K562 (cell line): ENCODE measurements at regions not wholly inside any gene's neighbourhood (a gene's known extent, or its start where the extent isn't known, plus 50 kb on each side); places are given as distances from the start of the nearest gene placed in this dataset.

ENCODE experiments used
- ATAC-seq: fragments of 200-7000 bp; cut with Tn5 transposase; 3 replicates; pipeline ENCODE4 v1.9.1; 2020; ENCODE audit warnings: moderate library complexity
- BruUV-seq: library from RNA; stranded (reverse); fragments of 400-500 nt; replicated peaks from 2 replicates; lab custom pipeline; 2021; lab: Mats Ljungman, UMichigan
- CTCF ChIA-PET: fragments of 300-600 bp; formaldehyde crosslinking; extraction: SDS; loops from one replicate; lab custom pipeline; 2021; ENCODE audit warnings: low intra/inter-chr PET ratio; lab: Yijun Ruan, JAX
- POLR2A ChIA-PET: fragments of 300-600, 350-650 bp; sonication (Branson Sonifier 250); formaldehyde crosslinking; extraction: SDS; loops from one replicate; lab custom pipeline; 2021; ENCODE audit warnings: antibody characterized with exemption, inconsistent platforms; lab: Yijun Ruan, JAX
- DNase-seq, 4 experiments: peaks; one replicate each; pipeline versions ENCODE4 v3.0.0 to v3.0.0-alpha.2; 2011 to 2018; ENCODE audit warnings: low spot score in 3 of 4, mixed read lengths in 3 of 4; ENCODE audit errors: extremely low read depth in 1 of 4
- FAIRE-seq: peaks from 2 replicates; lab custom pipeline; 2011; peaks lifted over from hg19 to GRCh38; lab: Jason Lieb, UNC
- H2AFZ ChIP-seq: 2 replicates; pipeline ENCODE4 v1.6.0; 2011; ENCODE audit warnings: low read depth, low read length, control low read depth, inconsistent platforms
- H3K27ac ChIP-seq: fragments of 200-600 bp; 3 replicates; pipeline ENCODE4 v1.8.0; 2011; ENCODE audit warnings: low read depth, mild to moderate bottlenecking, control low read depth, inconsistent platforms, low read length, moderate library complexity, mixed read lengths; ENCODE audit errors: extremely low read depth
- H3K27me3 ChIP-seq, 2 experiments: fragments of 300-600 bp in 1 of 2; 2 replicates in 1 of 2; 3 replicates in 1 of 2; pipeline versions ENCODE4 v1.6.0 to v1.8.0; 2011; ENCODE audit warnings: inconsistent platforms in 2 of 2, low read length in 2 of 2, mild to moderate bottlenecking in 1 of 2, mixed read lengths in 1 of 2, moderate library complexity in 1 of 2; ENCODE audit not compliant: control insufficient read depth in 2 of 2, insufficient read depth in 2 of 2
- H3K36me3 ChIP-seq: fragments of 300-600 bp; 3 replicates; pipeline ENCODE4 v1.8.0; 2011; ENCODE audit warnings: mild to moderate bottlenecking, low read length, inconsistent platforms; ENCODE audit not compliant: control insufficient read depth, insufficient read depth
- H3K4me1 ChIP-seq, 2 experiments: fragments of 200-600 bp in 1 of 2; replicated peaks in 1 of 2; 2 replicates in 1 of 2; 3 replicates in 1 of 2; pipeline versions ENCODE4 v1.5.1 to v1.8.0; 2011; ENCODE audit warnings: inconsistent platforms in 2 of 2, low read length in 2 of 2, mild to moderate bottlenecking in 1 of 2, mixed read lengths in 1 of 2, moderate library complexity in 1 of 2; ENCODE audit not compliant: control insufficient read depth in 2 of 2, insufficient read depth in 2 of 2
- H3K4me2 ChIP-seq: 2 replicates; pipeline ENCODE4 v1.6.1; 2011; ENCODE audit warnings: low read length, control low read depth, inconsistent platforms, mixed read lengths; ENCODE audit not compliant: insufficient read depth
- H3K4me3 ChIP-seq: fragments of 200-600 bp; sonication (generic), shearing (Covaris generic); 2 replicates; pipeline ENCODE4 v1.5.1; 2016; ENCODE audit warnings: control low read depth, inconsistent platforms
- H3K79me2 ChIP-seq: fragments of 200-600 bp; 3 replicates; pipeline ENCODE4 v1.8.0; 2011; ENCODE audit warnings: low read length, inconsistent platforms; ENCODE audit not compliant: control insufficient read depth, insufficient read depth
- H3K9ac ChIP-seq, 2 experiments: 2 replicates each; pipeline versions ENCODE4 v1.6.0 to v1.6.1; 2011; ENCODE audit warnings: low read depth in 2 of 2, low read length in 2 of 2, control low read depth in 1 of 2, inconsistent platforms in 1 of 2, mild to moderate bottlenecking in 1 of 2, mixed read lengths in 1 of 2; ENCODE audit not compliant: insufficient read depth in 1 of 2
- H3K9me1 ChIP-seq: one replicate; pipeline ENCODE4 v1.6.0; 2011; ENCODE audit warnings: inconsistent platforms, mild to moderate bottlenecking, low read length, moderate library complexity; ENCODE audit not compliant: control insufficient read depth, insufficient read depth
- H3K9me3 ChIP-seq: replicated peaks from 2 replicates; pipeline ENCODE4 v1.5.1; 2011; ENCODE audit warnings: low read depth, low read length, inconsistent platforms; ENCODE audit not compliant: control insufficient read depth, insufficient read depth
- H4K20me1 ChIP-seq: replicated peaks from 2 replicates; pipeline ENCODE4 v1.6.1; 2011; ENCODE audit warnings: low read length, inconsistent platforms, mixed read lengths; ENCODE audit not compliant: control insufficient read depth, insufficient read depth
- ERF ChIP-seq: fragments of 450-650 bp; formaldehyde crosslinking; IDR thresholded peaks from 2 replicates; pipeline ENCODE4 v1.4.0; 2020; ENCODE audit warnings: mild to moderate bottlenecking, mixed read lengths
- HCFC1 ChIP-seq: IDR thresholded peaks from 2 replicates; pipeline ENCODE4 v1.6.1; 2012; ENCODE audit warnings: low read depth, low read length, improper control_type of control experiment
- HDAC2 ChIP-seq: fragments of 450-650 bp; IDR thresholded peaks from 2 replicates; pipeline ENCODE4 v1.6.1; 2016; ENCODE audit warnings: mild to moderate bottlenecking
- HMG20B ChIP-seq: fragments of 250-450 bp; sonication (Bioruptor Pico); IDR thresholded peaks from 2 replicates; pipeline ENCODE4 v1.5.0; 2021; ENCODE audit warnings: mild to moderate bottlenecking
- MEF2A ChIP-seq: IDR thresholded peaks from 2 replicates; pipeline ENCODE4 v1.6.1; 2011; ENCODE audit warnings: low read depth, mild to moderate bottlenecking, low read length, moderate library complexity; ENCODE audit not compliant: control insufficient read depth
- NUFIP1 ChIP-seq: fragments of 450-650 bp; IDR thresholded peaks from 2 replicates; pipeline ENCODE4 v1.6.1; 2018; ENCODE audit not compliant: partially characterized antibody
- POLR3G ChIP-seq: IDR thresholded peaks from 2 replicates; pipeline ENCODE4 v1.6.1; 2011; ENCODE audit not compliant: insufficient read length, insufficient replicate concordance; ENCODE audit errors: extremely low read depth
- SAP30 ChIP-seq: fragments of 200-600 bp; sonication (generic); IDR thresholded peaks from 2 replicates; pipeline ENCODE4 v1.6.1; 2012; ENCODE audit warnings: borderline replicate concordance, low read depth, mild to moderate bottlenecking, moderate library complexity, low read length, control low read depth, inconsistent platforms; ENCODE audit not compliant: insufficient read depth, poor library complexity, severe bottlenecking
- STAT5A ChIP-seq: IDR thresholded peaks from 2 replicates; pipeline ENCODE4 v1.6.1; 2012; ENCODE audit warnings: low read length, inconsistent platforms, borderline replicate concordance
- ZKSCAN8 ChIP-seq: fragments of 200-800 bp; sonication (Bioruptor generic); IDR thresholded peaks from 2 replicates; pipeline ENCODE4 v1.6.1; 2016; ENCODE audit warnings: missing genetic modification characterization, missing compliant biosample characterization
- ZNF274 ChIP-seq: IDR thresholded peaks from 2 replicates; pipeline ENCODE4 v1.6.1; 2011; ENCODE audit warnings: low read depth, mild to moderate bottlenecking, low read length, moderate library complexity, borderline replicate concordance
- ZNF408 ChIP-seq: fragments of 250-450 bp; sonication (Bioruptor Pico); IDR thresholded peaks from 2 replicates; pipeline ENCODE4 v1.4.0; 2020; ENCODE audit warnings: low read depth, mild to moderate bottlenecking, moderate library complexity
- WGBS: fragments of 100-300 bp; shearing (Covaris generic); methylation state at CpG from one replicate; pipeline ENCODE4 v1.1.6; 2016; ENCODE audit warnings: low coverage, mixed read lengths; ENCODE audit not compliant: insufficient coverage; ENCODE audit errors: missing lambda C conversion rate; 5-methylcytosine and 5-hydroxymethylcytosine counted together
- in situ Hi-C: fragments of 300-500 bp; cut with MboI; formaldehyde crosslinking; loops from 4 replicates; pipeline ENCODE4 v1.15.0; 2018; ENCODE audit warnings: inconsistent platforms, mixed read lengths
- intact Hi-C: fragments of 100-400 bp; cut with micrococcal nuclease; formaldehyde crosslinking; loops from 2 replicates; pipeline ENCODE4 v1.14.2; 2022
- TF ChIP-seq, protein P1 (sequence below): fragments of 450-650 bp; IDR thresholded peaks from 2 replicates; pipeline ENCODE4 v1.6.1; 2016; ENCODE audit warnings: mild to moderate bottlenecking
- TF ChIP-seq, protein P2 (sequence below): fragments of 200-800 bp; sonication (Bioruptor generic); IDR thresholded peaks from 2 replicates; pipeline ENCODE4 v1.6.1; 2016; ENCODE audit warnings: missing genetic modification characterization, missing compliant biosample characterization

DNA sequence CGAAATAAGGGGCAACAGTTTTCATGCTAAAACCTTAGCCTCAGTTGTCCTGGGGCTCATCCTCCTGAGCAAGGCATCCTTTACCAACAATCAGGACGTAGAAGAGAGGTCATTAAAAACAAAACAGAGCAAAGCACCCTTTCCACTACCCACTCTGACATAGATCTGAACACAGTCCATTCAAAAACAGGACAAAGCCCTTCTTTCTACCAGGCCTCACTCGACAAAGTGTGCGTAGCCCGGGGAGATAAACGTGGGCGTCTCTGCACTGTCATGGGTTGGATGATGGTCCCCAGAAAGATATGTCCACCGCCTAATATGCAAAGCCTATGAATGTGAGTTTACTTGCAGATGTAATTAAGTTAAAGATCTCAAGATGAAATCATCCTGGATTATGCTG, 60.6 kb upstream of the TAS2R1 start:
- POLR2A ChIA-PET = no interaction called here
- BruUV-seq = no TSS peak
- TF ChIP-seq ZNF274 (no peak), HDAC2 (no peak), POLR3G (no peak), MEF2A (no peak), SAP30 (no peak), HMG20B (CRISPR knock-in tag) (no peak), STAT5A (no peak), ERF (CRISPR knock-in tag) (no peak), HCFC1 (no peak), ZNF408 (CRISPR knock-in tag) (no peak), ZKSCAN8 (CRISPR knock-in tag) (no peak), NUFIP1 (no peak)
- TF ChIP-seq, protein P1, sequence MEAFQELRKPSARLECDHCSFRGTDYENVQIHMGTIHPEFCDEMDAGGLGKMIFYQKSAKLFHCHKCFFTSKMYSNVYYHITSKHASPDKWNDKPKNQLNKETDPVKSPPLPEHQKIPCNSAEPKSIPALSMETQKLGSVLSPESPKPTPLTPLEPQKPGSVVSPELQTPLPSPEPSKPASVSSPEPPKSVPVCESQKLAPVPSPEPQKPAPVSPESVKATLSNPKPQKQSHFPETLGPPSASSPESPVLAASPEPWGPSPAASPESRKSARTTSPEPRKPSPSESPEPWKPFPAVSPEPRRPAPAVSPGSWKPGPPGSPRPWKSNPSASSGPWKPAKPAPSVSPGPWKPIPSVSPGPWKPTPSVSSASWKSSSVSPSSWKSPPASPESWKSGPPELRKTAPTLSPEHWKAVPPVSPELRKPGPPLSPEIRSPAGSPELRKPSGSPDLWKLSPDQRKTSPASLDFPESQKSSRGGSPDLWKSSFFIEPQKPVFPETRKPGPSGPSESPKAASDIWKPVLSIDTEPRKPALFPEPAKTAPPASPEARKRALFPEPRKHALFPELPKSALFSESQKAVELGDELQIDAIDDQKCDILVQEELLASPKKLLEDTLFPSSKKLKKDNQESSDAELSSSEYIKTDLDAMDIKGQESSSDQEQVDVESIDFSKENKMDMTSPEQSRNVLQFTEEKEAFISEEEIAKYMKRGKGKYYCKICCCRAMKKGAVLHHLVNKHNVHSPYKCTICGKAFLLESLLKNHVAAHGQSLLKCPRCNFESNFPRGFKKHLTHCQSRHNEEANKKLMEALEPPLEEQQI = no peak
- TF ChIP-seq, protein P2, sequence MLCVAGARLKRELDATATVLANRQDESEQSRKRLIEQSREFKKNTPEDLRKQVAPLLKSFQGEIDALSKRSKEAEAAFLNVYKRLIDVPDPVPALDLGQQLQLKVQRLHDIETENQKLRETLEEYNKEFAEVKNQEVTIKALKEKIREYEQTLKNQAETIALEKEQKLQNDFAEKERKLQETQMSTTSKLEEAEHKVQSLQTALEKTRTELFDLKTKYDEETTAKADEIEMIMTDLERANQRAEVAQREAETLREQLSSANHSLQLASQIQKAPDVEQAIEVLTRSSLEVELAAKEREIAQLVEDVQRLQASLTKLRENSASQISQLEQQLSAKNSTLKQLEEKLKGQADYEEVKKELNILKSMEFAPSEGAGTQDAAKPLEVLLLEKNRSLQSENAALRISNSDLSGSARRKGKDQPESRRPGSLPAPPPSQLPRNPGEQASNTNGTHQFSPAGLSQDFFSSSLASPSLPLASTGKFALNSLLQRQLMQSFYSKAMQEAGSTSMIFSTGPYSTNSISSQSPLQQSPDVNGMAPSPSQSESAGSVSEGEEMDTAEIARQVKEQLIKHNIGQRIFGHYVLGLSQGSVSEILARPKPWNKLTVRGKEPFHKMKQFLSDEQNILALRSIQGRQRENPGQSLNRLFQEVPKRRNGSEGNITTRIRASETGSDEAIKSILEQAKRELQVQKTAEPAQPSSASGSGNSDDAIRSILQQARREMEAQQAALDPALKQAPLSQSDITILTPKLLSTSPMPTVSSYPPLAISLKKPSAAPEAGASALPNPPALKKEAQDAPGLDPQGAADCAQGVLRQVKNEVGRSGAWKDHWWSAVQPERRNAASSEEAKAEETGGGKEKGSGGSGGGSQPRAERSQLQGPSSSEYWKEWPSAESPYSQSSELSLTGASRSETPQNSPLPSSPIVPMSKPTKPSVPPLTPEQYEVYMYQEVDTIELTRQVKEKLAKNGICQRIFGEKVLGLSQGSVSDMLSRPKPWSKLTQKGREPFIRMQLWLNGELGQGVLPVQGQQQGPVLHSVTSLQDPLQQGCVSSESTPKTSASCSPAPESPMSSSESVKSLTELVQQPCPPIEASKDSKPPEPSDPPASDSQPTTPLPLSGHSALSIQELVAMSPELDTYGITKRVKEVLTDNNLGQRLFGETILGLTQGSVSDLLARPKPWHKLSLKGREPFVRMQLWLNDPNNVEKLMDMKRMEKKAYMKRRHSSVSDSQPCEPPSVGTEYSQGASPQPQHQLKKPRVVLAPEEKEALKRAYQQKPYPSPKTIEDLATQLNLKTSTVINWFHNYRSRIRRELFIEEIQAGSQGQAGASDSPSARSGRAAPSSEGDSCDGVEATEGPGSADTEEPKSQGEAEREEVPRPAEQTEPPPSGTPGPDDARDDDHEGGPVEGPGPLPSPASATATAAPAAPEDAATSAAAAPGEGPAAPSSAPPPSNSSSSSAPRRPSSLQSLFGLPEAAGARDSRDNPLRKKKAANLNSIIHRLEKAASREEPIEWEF (CRISPR knock-in tag) = no peak

More for the DNA sequence above, 60.6 kb upstream of the TAS2R1 start:
- no peak overlapping the region for H3K4me2 ChIP-seq
- no peak overlapping the region for H3K9ac ChIP-seq
- WGBS = 3% methylated on average over 8 of the region's 8 CpGs
- intact Hi-C loops = no loop called here
- CTCF ChIA-PET = no interaction called here
- ATAC-seq (no peak), FAIRE-seq (no peak), DNase-seq (no peak)
- no peak overlapping the region for H3K27ac ChIP-seq
- no peak overlapping the region for H2AFZ ChIP-seq
- no peaks in the 10 kb centered on the region for H3K27me3 ChIP-seq
- no peaks in the 10 kb centered on the region for H4K20me1 ChIP-seq
- H3K9me3 ChIP-seq = no peaks in the 10 kb centered on the region
- no peak overlapping the region for H3K4me3 ChIP-seq
- no peaks in the 10 kb centered on the region for H3K79me2 ChIP-seq
- H3K4me1 ChIP-seq = no peaks in the 10 kb centered on the region
- H3K36me3 ChIP-seq = no peaks in the 10 kb centered on the region
- no peaks in the 10 kb centered on the region for H3K9me1 ChIP-seq
- in situ Hi-C loops = no loop called here
